ENCODE measurements at regions not wholly inside any gene's neighbourhood (a gene's known extent, or its start where the extent isn't known, plus 50 kb on each side); places are given as distances from the start of the nearest gene placed in this dataset.

DNA sequence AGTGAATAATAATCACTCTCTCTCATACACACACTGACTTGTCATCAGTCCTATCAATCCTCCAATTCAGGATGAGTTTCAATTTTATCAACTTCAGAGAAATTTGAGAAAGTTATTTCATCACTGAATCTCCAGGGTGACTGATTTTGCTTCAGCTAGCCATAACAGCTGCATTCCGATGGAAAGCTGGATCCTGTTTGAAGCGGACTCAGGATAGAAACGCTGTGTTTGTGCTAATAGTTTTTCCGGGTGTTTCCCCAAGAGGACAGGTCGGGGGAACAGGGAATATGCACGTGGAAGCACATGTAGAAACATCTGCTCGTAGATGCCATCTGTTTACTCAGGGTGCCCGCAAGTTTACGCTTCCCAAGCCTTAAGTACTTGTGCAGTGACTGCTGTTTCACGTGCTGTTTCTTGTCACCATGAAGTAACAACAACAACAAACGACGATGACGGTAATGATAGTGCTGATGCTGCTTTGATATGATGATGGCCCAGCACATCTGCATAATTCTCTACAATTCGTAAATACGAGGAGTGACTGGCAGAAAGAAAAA, 263.7 kb upstream of the DAPK1 start:
- DNase-seq (ENCODE audit: extremely low spot score) = no peak
- Histone ChIP-seq H3K36me3 (ENCODE audit: insufficient read depth) (no peaks in the 10 kb centered on the region), H3K4me3 (ENCODE audit: low read depth, low read length) (no peak overlapping the region), H3K4me1 (ENCODE audit: insufficient read depth) (no peaks in the 10 kb centered on the region), H3K27ac (ENCODE audit: low read depth) (no peak overlapping the region)
- 74% methylated on average over 15 of the region's 15 CpGs for WGBS

DNA sequence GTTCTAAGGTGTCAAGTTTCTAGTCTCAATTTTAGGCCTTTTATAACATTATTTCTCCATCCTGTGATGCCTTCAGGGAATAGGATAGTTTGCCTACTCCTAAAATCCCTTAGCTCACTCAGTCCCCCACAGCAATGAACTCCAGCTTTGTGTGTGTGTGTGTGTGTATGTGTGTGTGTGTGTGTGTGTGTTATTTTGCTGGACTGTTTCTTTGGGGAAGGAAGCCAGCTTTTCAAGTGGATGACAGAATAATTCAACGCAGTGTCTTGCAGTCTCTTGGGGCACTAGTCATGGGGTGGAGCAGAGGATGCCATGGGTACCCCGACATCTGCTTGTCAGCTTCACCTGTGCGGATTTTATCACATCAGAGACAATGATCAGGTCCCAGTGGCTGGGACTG, 262.8 kb upstream of the DAPK1 start:
- H3K4me3 ChIP-seq (ENCODE audit: low read depth, low read length) = no peak overlapping the region
- no peak for DNase-seq (ENCODE audit: extremely low spot score)
- H3K27ac ChIP-seq (ENCODE audit: low read depth) = no peak overlapping the region
- H3K4me1 ChIP-seq (ENCODE audit: insufficient read depth) = no peaks in the 10 kb centered on the region
- 93% methylated on average over 3 of the region's 3 CpGs for WGBS
- no peaks in the 10 kb centered on the region for H3K36me3 ChIP-seq (ENCODE audit: insufficient read depth)

DNA sequence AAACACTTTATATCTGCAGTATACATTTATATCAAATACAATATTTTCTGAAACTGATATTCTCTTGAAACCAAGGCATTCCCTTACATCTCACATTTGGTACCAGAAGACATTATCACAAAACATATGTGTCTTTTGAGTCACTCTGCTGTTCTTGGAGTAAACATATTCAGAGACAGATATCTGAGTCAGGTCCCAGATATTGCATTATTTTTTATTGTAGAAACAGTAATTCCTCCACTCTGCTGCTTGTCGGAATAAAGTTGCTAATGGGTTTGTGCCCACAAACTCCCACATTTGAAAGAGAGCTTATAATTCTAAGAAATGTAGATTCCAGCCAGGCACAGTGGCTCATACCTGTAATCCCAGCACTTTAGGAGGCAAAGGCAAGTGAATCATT, 261.1 kb upstream of the DAPK1 start:
- no peaks in the 10 kb centered on the region for H3K4me1 ChIP-seq (ENCODE audit: insufficient read depth)
- no peak for DNase-seq (ENCODE audit: extremely low spot score)
- no peaks in the 10 kb centered on the region for H3K36me3 ChIP-seq (ENCODE audit: insufficient read depth)
- WGBS = 85% methylated on average over 1 of the region's 1 CpG
- no peak overlapping the region for H3K4me3 ChIP-seq (ENCODE audit: low read depth, low read length)
- H3K27ac ChIP-seq (ENCODE audit: low read depth) = no peak overlapping the region

DNA sequence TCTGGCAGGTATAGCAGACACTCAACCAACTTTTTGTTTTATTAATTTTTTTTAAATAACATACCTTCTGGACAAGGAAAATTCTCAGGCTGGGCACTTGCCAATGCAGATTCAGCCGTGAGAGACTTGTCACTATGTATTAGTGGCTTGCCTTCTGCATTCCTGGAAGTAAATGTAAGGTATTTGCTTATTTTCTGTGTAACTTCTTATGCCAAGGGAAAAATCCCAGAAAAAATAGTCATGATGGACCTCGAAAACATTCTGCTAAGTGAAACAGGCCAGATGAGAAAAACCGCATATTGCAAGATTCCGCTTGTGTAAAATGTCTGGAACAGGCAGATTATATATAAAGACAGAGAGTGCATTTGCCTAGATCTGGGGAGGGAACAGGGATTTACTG, 260.3 kb upstream of the DAPK1 start:
- Histone ChIP-seq H3K4me3 (ENCODE audit: low read depth, low read length) (no peak overlapping the region), H3K4me1 (ENCODE audit: insufficient read depth) (no peaks in the 10 kb centered on the region), H3K27ac (ENCODE audit: low read depth) (no peak overlapping the region), H3K36me3 (ENCODE audit: insufficient read depth) (no peaks in the 10 kb centered on the region)
- 83% methylated on average over 4 of the region's 4 CpGs for WGBS
- DNase-seq (ENCODE audit: extremely low spot score) = no peak

DNA sequence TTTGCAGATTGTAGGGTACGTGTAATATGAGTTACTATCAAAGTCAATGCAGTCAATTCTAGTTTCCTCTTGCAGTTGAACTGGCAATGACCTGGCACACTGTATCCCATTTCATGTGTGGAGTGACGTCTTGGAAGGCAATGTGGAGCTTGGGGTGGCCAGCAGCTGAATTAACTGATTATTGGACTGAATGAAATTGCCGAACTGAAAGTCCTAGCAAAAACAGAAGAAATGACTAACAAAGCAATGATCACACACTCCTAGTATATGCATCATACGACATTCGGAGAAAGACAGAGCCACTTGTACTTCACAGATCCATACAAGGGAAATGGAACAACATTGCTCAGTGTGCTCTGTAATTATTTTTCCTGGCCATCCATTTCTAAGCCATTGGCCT, 259.1 kb upstream of the DAPK1 start:
- Histone ChIP-seq H3K27ac (ENCODE audit: low read depth) (no peak overlapping the region), H3K4me3 (ENCODE audit: low read depth, low read length) (no peak overlapping the region), H3K4me1 (ENCODE audit: insufficient read depth) (no peaks in the 10 kb centered on the region), H3K36me3 (ENCODE audit: insufficient read depth) (no peaks in the 10 kb centered on the region)
- no peak for DNase-seq (ENCODE audit: extremely low spot score)
- 87% methylated on average over 5 of the region's 5 CpGs for WGBS

DNA sequence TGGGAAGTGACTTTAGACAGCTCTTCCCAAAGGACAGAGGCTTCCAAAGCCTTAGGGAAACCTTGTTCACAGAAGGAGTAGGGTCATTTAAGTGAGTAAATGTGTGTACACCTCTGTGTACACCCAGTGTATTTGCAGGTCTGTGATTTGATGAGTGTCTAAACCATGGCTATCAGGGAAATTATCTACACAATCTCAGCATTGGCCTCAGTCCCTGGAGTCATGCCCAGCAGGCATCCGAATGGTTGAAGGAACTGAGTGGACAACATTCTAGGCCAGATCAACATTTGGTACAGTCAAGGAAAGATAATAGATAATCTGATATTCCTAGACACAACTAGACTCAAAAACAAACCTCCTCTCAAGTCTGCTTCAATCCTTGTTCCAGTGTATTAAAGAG, 258.4 kb upstream of the DAPK1 start:
- DNase-seq (ENCODE audit: extremely low spot score) = no peak
- 61% methylated on average over 1 of the region's 1 CpG for WGBS
- Histone ChIP-seq H3K4me3 (ENCODE audit: low read depth, low read length) (no peak overlapping the region), H3K27ac (ENCODE audit: low read depth) (no peak overlapping the region), H3K4me1 (ENCODE audit: insufficient read depth) (no peaks in the 10 kb centered on the region), H3K36me3 (ENCODE audit: insufficient read depth) (no peaks in the 10 kb centered on the region)

DNA sequence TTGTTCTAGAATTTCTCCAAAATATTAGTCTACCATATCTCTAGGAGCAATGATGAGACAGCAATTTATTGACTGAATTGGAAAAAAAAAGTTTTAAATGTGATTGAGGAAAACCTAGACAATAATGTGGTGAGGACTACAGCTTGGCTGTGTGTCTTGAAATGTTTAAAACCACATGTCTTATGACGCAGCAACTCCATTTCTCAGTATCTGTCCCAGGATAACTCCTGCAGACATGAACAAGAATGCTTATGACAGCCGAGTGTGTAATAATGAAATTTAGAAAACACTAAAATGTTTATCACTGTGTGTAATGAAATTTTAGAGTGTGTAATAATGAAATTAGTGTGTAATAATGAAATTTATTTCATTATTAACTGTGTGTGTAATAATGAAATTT, 254.1 kb upstream of the DAPK1 start:
- H3K4me1 ChIP-seq (ENCODE audit: insufficient read depth) = no peaks in the 10 kb centered on the region
- DNase-seq (ENCODE audit: extremely low spot score) = no peak
- H3K36me3 ChIP-seq (ENCODE audit: insufficient read depth) = no peaks in the 10 kb centered on the region
- no peak overlapping the region for H3K4me3 ChIP-seq (ENCODE audit: low read depth, low read length)
- WGBS = 91% methylated on average over 2 of the region's 2 CpGs
- no peak overlapping the region for H3K27ac ChIP-seq (ENCODE audit: low read depth)

DNA sequence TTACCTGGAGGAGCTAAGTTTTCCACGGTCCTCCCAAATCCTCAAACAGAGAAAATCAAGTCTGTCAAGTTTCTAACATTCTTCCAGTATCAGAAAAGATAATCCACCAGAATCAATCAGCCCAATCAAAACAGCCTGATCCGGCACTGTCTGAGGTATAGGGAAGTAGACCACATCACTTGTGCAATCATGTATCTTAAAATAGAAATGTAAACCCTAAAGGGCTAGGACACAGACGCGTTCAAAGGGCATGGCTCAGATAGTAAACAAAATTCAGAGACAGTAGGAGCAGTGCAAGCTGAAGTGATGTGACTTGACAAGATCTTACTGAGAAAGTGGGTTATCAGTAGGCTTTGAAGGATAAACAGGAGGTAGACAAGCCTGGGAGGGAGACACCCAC, 252.4 kb upstream of the DAPK1 start:
- WGBS = 71% methylated on average over 4 of the region's 4 CpGs
- Histone ChIP-seq H3K4me1 (ENCODE audit: insufficient read depth) (no peaks in the 10 kb centered on the region), H3K4me3 (ENCODE audit: low read depth, low read length) (no peak overlapping the region), H3K27ac (ENCODE audit: low read depth) (no peak overlapping the region), H3K36me3 (ENCODE audit: insufficient read depth) (no peaks in the 10 kb centered on the region)
- no peak for DNase-seq (ENCODE audit: extremely low spot score)

DNA sequence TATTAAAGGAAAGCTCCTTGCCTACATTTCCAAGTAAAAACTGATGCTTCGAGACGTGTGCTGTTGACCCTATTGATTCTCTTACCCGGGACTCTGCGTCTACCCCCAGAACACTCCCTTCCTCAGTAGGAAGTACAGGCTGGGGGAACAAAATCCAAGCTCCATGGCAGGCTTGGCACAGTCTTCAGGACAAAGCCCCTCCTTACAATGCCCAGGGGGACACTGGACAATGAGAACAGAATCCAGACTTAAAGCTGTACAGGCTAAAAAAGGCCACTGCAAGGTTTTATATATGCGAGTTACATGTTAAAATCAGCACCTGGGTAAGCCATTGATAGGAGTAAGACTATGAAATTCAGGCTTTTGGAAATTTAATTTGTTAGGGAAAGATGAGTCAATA, 250.6 kb upstream of the DAPK1 start:
- DNase-seq (ENCODE audit: extremely low spot score) = no peak
- no peak overlapping the region for H3K27ac ChIP-seq (ENCODE audit: low read depth)
- no peak overlapping the region for H3K4me3 ChIP-seq (ENCODE audit: low read depth, low read length)
- no peaks in the 10 kb centered on the region for H3K36me3 ChIP-seq (ENCODE audit: insufficient read depth)
- no peaks in the 10 kb centered on the region for H3K4me1 ChIP-seq (ENCODE audit: insufficient read depth)
- WGBS = 90% methylated on average over 5 of the region's 5 CpGs

DNA sequence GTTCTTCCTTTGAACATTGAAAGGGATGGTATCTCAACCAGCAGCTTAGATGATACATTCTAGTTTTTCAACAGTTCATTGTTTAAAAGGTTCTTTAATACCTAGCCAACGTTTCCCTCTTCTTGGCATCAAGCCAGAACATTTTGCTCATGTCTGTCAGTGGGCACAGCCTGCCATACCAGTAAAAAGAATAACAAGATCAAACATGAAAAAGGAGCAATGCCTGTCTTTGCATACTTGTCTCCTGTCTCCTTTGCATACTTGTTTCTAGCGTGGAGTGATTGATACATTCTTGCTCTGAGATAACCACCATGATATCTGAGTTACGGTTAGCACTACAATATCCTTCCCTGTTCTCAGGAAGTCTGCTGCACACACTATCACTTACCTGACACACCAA, 248.6 kb upstream of the DAPK1 start:
- DNase-seq (ENCODE audit: extremely low spot score) = no peak
- no peaks in the 10 kb centered on the region for H3K36me3 ChIP-seq (ENCODE audit: insufficient read depth)

DNA sequence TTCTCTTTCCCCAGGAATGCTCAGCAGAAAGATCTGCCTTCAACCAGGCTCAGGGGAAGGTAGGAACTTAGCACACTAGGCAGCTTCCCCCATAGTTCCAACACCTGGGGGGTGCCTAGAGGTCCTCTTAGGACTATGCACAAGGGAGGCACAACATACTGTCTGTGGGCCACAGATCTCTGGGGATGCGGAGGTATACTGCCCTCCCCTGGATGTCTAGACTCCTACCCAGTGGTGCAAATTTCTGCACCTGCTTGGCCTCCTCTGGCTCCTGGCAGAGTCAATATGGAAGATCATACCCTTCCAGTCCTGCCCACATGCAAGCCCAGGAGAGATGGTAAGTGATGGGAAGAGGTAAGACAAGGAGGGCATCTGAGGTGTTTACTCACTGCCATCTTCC, 247.5 kb upstream of the DAPK1 start:
- DNase-seq (ENCODE audit: extremely low spot score) = no peak
- Histone ChIP-seq H3K4me1 (ENCODE audit: insufficient read depth) (no peaks in the 10 kb centered on the region), H3K36me3 (ENCODE audit: insufficient read depth) (no peaks in the 10 kb centered on the region), H3K4me3 (ENCODE audit: low read depth, low read length) (no peak overlapping the region), H3K27ac (ENCODE audit: low read depth) (no peak overlapping the region)
- 98% methylated on average over 1 of the region's 1 CpG for WGBS

More for the DNA sequence above, 248.6 kb upstream of the DAPK1 start:
- 57% methylated on average over 3 of the region's 3 CpGs for WGBS
- no peak overlapping the region for H3K27ac ChIP-seq (ENCODE audit: low read depth)
- H3K4me3 ChIP-seq (ENCODE audit: low read depth, low read length) = no peak overlapping the region
- no peaks in the 10 kb centered on the region for H3K4me1 ChIP-seq (ENCODE audit: insufficient read depth)

DNA sequence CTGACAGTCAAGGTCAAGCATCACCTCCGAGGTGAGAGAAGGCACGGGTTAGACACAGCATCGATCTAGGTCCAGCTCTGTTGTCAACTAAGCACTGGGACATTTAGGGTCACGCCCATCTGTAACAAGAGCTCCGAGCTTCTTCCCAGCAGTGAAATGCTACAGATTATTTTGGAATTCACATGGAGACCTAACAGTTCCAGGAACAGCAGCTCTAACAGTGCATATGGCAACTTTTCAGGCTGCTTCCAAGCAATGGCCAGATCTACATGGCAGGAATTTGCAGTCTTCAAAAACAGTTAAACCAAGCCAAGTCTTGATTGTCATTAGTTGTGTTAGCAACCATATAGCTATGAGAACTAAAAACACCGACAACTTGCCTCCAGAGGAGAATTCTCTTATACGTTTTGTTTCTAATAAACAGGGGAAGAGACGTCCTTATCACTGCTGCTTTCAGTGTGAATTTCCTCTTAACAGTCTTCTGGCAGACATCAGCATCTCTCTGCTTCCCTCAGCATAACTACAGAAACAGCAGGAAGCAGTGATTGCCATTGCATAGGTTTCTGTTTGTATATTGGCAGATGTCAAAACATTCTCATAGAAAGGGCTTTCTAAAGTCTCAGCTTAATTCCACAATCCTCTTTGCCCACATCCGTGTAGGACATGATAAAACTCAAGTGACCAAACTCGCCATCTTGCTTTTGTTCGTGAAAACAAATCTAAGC, 242.1 kb upstream of the DAPK1 start:
- WGBS = 39% methylated on average over 11 of the region's 11 CpGs
- H3K36me3 ChIP-seq (ENCODE audit: insufficient read depth) = no peaks in the 10 kb centered on the region
- no peak overlapping the region for H3K27ac ChIP-seq (ENCODE audit: low read depth)
- no peak for DNase-seq (ENCODE audit: extremely low spot score)
- no peaks in the 10 kb centered on the region for H3K4me1 ChIP-seq (ENCODE audit: insufficient read depth)
- H3K4me3 ChIP-seq (ENCODE audit: low read depth, low read length) = no peak overlapping the region

DNA sequence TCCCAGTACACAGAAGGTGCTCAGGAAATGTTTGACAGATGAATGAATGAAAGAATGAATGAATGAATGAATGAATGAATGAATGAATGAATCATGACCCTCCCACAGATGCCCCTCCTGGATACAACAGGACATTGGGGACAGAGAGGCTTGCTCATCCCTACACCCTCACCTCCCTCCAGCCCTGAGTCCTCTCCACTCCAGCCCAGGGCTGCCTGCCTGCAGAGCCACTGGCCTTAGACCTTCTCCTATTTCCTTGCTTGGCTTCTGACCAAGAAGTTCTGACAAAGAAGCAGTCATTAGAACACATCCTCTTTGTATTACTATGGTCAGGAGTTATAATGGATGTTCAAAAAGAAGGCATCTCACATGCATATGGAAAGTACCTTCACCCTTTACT, 240.7 kb upstream of the DAPK1 start:
- no peaks in the 10 kb centered on the region for H3K4me1 ChIP-seq (ENCODE audit: insufficient read depth)
- H3K4me3 ChIP-seq (ENCODE audit: low read depth, low read length) = no peak overlapping the region
- H3K36me3 ChIP-seq (ENCODE audit: insufficient read depth) = no peaks in the 10 kb centered on the region
- no peak for DNase-seq (ENCODE audit: extremely low spot score)
- H3K27ac ChIP-seq (ENCODE audit: low read depth) = no peak overlapping the region

DNA sequence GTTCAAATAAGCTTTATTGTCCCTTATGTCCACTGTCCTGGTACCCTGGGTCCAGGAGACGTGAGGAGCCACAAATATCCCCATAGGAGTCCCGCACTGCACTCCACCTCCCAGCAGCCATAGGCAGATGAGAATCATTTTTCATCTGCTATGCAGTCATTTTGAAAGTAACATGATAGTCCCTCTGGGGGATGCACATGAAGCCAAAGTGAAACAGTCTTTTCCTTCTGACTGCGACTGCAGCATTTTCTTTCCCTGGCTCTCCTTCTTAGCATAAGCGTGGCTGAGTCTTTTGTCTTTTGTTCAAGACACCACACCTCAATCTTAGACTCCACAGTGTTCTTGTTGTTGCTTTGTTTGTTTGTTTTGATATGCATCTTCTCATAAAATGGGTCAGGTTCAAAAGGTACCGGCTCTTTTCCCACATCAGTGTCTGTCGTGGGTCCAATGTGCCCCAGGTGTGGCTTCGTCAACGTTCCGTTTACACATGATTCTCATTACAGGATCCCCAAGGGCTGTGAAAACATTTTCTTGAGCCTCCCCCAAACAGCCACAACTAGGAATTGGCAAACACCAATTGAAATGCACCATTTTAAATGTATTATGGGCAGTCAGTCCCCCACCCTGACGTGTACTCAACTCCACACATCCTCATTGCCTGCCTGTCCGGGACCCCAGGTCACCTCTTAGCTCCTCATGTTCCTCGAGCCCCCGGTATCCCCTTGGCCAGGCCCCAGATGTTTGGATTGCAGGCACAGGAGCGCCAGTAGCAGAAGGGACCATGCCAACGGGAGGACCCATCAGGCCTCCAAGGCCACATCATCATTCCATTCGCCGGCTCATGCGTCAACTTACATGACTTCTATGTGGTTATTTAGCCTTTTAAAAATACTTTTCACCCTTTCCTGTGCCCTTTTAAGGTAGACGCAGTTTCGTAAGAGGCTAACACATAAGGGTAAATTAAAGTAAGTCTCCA, 237.8 kb upstream of the DAPK1 start:
- Histone ChIP-seq H3K27ac (ENCODE audit: low read depth) (no peak overlapping the region), H3K4me3 (ENCODE audit: low read depth, low read length) (no peak overlapping the region), H3K36me3 (ENCODE audit: insufficient read depth) (no peaks in the 10 kb centered on the region), H3K4me1 (ENCODE audit: insufficient read depth) (no peaks in the 10 kb centered on the region)
- WGBS = 80% methylated on average over 20 of the region's 20 CpGs
- DNase-seq (ENCODE audit: extremely low spot score) = no peak

All from urinary bladder (tissue), 3 donors.